ENCODE measurements at regions not wholly inside any gene's neighbourhood (a gene's known extent, or its start where the extent isn't known, plus 50 kb on each side); places are given as distances from the start of the nearest gene placed in this dataset.

GRCh38 chr17:17402558-17402957 is 74.2 kb upstream of the MED9 start:
- Mint-ChIP-seq H3K27ac (ENCODE audit: unreplicated experiment) (peak overlapping the region; percentile 54), H3K27me3 (ENCODE audit: low read depth) (peaks cover 14% of the 10 kb centered on the region), H3K36me3 (ENCODE audit: low read depth) (peaks cover 3% of the 10 kb centered on the region), H3K9me3 (ENCODE audit: low read depth) (no peaks in the 10 kb centered on the region), H3K4me1 (ENCODE audit: low read depth) (peaks cover 10% of the 10 kb centered on the region), H3K4me3 (ENCODE audit: unreplicated experiment) (no peak overlapping the region)
- no peak for TF ChIP-seq CTCF (IDR thresholded peaks at IDR 0.05)
- DNase-seq (ENCODE audit: low spot score) = no peak

GRCh38 chr17:17403065-17403464 is 73.7 kb upstream of the MED9 start:
- no peak for TF ChIP-seq CTCF (IDR thresholded peaks at IDR 0.05)
- no peak for DNase-seq (ENCODE audit: low spot score)
- no peak overlapping the region for H3K27ac Mint-ChIP-seq (ENCODE audit: unreplicated experiment)
- H3K4me3 Mint-ChIP-seq (ENCODE audit: unreplicated experiment) = no peak overlapping the region
- peaks cover 3% of the 10 kb centered on the region for H3K36me3 Mint-ChIP-seq (ENCODE audit: low read depth)
- peaks cover 15% of the 10 kb centered on the region for H3K27me3 Mint-ChIP-seq (ENCODE audit: low read depth)
- H3K4me1 Mint-ChIP-seq (ENCODE audit: low read depth) = peaks cover 10% of the 10 kb centered on the region
- H3K9me3 Mint-ChIP-seq (ENCODE audit: low read depth) = no peaks in the 10 kb centered on the region

- Mint-ChIP-seq H3K9me3 (ENCODE audit: low read depth) (no peaks in the 10 kb centered on the region), H3K4me3 (ENCODE audit: unreplicated experiment) (no peak overlapping the region), H3K36me3 (ENCODE audit: low read depth) (peaks cover 3% of the 10 kb centered on the region), H3K4me1 (ENCODE audit: low read depth) (peaks cover 10% of the 10 kb centered on the region), H3K27ac (ENCODE audit: unreplicated experiment) (no peak overlapping the region), H3K27me3 (ENCODE audit: low read depth) (peaks cover 19% of the 10 kb centered on the region)
- no peak for TF ChIP-seq CTCF (IDR thresholded peaks at IDR 0.05)
- no peak for DNase-seq (ENCODE audit: low spot score)
These were observed 72.8 kb upstream of the MED9 start for GRCh38 chr17:17403899-17404576.

GRCh38 chr17:17405673-17406072 is 71.1 kb upstream of the MED9 start:
- TF ChIP-seq CTCF (IDR thresholded peaks at IDR 0.05) = no peak
- DNase-seq (ENCODE audit: low spot score) = no peak
- H3K9me3 Mint-ChIP-seq (ENCODE audit: low read depth) = no peaks in the 10 kb centered on the region
- H3K4me3 Mint-ChIP-seq (ENCODE audit: unreplicated experiment) = no peak overlapping the region
- peaks cover 10% of the 10 kb centered on the region for H3K4me1 Mint-ChIP-seq (ENCODE audit: low read depth)
- H3K27ac Mint-ChIP-seq (ENCODE audit: unreplicated experiment) = no peak overlapping the region
- H3K27me3 Mint-ChIP-seq (ENCODE audit: low read depth) = peaks cover 30% of the 10 kb centered on the region
- H3K36me3 Mint-ChIP-seq (ENCODE audit: low read depth) = peaks cover 3% of the 10 kb centered on the region

- Mint-ChIP-seq H3K4me3 (ENCODE audit: unreplicated experiment) (no peak overlapping the region), H3K27me3 (ENCODE audit: low read depth) (peaks cover 30% of the 10 kb centered on the region), H3K36me3 (ENCODE audit: low read depth) (peaks cover 3% of the 10 kb centered on the region), H3K4me1 (ENCODE audit: low read depth) (peaks cover 10% of the 10 kb centered on the region), H3K9me3 (ENCODE audit: low read depth) (no peaks in the 10 kb centered on the region), H3K27ac (ENCODE audit: unreplicated experiment) (no peak overlapping the region)
- no peak for TF ChIP-seq CTCF (IDR thresholded peaks at IDR 0.05)
- DNase-seq (ENCODE audit: low spot score) = no peak
These were observed 70.6 kb upstream of the MED9 start for GRCh38 chr17:17406225-17406624.
